ENCODE measurements at regions not wholly inside any gene's neighbourhood (a gene's known extent, or its start where the extent isn't known, plus 50 kb on each side); places are given as distances from the start of the nearest gene placed in this dataset.

GRCh38 chr2:22810602-22811001, 574.4 kb upstream of the KLHL29 start:
- DNase-seq = no peak

DNA sequence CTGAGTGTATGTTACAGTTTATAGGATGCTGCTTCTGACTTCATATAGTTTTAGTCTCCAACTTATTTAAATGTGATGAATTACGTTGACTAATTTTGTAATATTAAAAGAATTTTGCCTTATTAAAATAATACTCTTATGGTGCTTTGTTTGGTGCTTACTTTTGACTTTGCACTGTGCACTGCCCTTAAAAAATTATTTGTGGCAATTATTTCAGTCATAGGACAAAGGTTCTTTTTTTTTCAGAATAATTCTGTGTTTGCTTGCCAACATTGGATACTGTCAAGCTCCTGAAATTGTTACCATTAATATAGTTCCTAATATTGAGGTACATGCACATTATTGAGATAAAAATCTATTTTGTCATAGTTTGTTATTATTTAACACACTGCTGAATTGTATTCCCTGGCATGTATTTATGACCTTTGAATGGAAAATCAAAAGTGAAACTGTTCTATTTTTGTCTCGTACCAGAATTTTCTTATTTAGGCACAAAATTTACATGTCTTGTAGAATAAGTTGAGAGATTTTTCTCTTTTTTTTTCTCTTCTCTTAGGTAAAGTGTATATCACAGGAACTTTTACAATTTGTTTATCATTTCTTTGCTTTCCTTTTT, 572.8 kb upstream of the KLHL29 start:
- DNase-seq = no peak

- DNase-seq = no peak
These were observed 567.8 kb upstream of the KLHL29 start for GRCh38 chr2:22817197-22817596.

DNA sequence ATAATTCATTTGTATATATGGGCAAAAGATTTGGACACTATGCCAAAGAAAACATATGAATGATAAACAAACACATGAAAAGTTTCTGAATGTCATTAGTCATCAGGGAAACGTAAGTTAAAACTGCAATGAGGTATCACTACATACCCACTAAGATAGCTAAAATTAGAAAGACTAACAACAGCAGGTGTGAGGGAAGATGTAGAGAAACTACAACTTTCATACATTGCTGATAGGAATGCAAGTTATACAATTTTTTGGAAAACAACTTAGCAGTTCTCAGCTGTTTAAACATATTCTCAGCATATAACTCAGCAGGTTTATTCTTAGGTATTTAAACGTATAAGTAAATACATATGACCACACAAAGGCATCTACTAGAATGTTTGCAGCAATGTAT, 563.5 kb upstream of the KLHL29 start:
- no peak for DNase-seq

DNA sequence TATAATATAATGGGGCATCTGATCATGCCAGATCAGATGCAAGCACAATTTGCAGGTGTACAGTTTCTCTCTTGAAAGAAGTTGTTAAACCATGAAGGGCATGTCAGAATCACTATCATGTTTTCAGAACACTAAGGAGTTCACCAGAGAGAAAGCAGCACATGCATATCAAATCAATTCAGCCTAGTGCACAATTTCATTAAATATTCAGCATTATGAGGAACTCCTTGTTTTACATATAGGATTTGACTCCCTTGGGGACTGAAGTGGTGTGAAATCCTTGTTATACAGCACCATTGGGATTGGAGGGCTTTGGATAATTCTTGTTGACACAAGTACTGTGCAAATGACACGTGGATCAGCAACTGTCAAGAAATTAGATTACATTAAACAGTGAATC, 562.1 kb upstream of the KLHL29 start:
- DNase-seq = no peak

DNA sequence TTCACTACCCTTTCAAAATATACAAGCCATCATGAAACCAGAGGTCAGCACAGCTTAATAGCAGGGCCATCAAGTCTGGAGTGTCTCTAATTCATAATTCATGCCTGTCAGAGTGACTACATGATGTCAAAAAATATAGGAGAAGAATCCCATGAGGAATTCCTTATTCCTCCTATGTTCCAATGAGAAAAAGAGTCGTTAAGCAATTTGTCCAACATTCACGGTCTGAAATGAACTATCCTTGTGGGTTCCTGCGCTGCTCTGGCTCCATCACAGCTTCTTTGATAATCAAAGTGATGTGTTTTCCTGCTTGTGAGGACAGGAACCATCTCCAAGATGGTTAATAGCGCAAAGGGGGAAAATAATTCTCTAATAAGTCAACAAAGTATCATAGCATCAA, 560.4 kb upstream of the KLHL29 start:
- no peak for DNase-seq

DNA sequence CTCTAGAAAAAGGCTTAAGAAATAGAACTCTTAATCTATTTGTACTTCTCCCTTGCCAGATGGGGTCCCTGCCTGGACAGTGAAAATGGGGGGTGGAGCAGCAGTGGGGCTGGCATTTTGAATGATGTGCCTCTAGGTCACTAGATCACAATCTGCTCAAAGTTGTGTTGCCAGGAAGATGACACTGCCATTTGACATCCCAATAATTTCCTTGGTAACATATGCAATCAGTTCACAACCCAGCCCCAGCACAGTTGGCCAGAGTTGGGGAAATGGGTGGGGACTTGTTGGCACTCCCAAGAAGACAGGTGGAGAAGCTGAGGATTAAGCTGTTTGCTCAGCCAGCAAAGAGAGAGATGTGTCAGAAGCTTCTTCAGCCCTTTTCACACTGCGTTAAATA, 558.3 kb upstream of the KLHL29 start:
- no peak for DNase-seq

- no peak for DNase-seq
These were observed 555.2 kb upstream of the KLHL29 start for GRCh38 chr2:22829791-22830190.

DNA sequence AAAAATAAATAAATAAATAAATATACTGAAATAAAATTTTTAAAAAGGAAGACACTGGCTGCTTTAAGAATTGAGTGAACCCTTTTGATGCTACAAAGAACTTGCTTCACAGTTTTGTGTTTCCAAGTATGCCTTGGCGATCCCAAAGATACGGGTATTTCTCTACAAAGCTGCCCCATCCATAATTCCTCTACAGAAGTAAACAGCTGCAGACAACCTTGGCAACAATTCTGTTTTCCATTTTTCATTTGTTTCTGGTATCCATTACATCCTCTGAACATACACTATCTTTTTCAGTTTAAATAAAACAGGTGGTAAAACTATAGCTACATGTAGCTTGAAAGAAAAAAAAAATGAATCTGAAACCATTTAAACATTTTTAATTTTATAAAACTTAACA, 552.8 kb upstream of the KLHL29 start:
- DNase-seq = no peak

- DNase-seq = no peak
These were observed 546.5 kb upstream of the KLHL29 start for GRCh38 chr2:22838461-22838860.

- DNase-seq = no peak
These were observed 542.6 kb upstream of the KLHL29 start for GRCh38 chr2:22842205-22842869.

- no peak for DNase-seq
These were observed 541.0 kb upstream of the KLHL29 start for GRCh38 chr2:22843919-22844537.

DNA sequence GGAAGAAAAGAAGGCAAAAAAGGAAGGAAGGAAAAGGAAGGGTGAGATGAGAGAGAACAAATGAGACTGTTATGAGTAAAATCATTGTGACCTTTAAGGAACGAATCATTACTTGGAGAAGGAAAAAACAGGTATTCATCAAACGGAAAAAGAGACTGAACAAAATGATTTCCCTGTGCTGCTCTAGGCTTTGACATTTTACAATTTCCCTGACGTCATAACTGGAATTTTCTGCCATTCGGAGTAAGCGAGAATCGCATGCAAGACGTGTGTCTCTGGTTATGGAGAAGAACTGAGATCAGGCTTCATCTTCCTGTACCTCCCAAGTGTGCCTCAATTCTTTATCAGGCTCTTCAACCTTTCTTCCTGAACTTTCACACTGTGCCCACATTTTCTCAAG, 534.7 kb upstream of the KLHL29 start:
- no peak for DNase-seq

DNA sequence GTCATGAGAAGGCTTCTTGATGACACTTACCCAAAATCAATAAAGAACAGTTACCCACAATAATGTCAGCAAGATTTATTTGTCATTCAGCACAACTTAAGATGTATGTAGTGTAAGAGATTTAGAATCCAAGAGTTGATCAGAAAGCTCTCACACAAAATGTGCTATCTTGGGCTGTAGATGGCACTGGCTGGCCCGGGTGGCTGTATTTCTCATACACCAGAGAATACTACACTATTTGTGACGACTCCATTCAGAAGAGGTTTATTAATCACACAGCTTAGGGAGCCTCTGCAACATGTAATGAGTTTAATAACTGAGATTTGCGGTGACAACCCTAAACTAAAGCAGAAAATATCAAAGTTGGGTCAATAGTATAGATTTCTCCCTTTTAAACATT, 530.4 kb upstream of the KLHL29 start:
- DNase-seq = no peak

GRCh38 chr2:22855081-22855480, 529.9 kb upstream of the KLHL29 start:
- no peak for DNase-seq

- no peak for DNase-seq
These were observed 529.2 kb upstream of the KLHL29 start for GRCh38 chr2:22855761-22856184.

DNA sequence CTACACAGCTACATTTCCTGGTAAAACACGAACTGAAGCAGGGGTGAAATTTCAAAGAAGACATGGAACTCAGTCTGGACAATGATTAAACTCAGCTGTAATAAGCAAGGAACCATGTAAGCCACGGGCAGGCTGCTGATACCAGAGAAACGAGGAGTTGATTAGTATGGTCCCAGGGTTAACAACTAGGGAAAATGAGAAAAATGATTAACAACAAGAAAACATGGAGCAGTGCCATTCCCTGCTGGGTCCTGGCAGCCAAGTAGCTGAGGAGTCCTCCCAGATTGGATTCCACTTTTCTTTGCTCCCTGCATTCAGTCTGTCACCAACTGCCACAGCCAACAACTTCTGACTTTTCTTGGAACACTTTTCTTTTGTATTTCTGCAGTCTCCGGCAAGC, 517.0 kb upstream of the KLHL29 start:
- DNase-seq = no peak

GRCh38 chr2:22878121-22878520, 506.9 kb upstream of the KLHL29 start:
- DNase-seq = no peak

GRCh38 chr2:22879009-22879863, 505.7 kb upstream of the KLHL29 start:
- no peak for DNase-seq

DNA sequence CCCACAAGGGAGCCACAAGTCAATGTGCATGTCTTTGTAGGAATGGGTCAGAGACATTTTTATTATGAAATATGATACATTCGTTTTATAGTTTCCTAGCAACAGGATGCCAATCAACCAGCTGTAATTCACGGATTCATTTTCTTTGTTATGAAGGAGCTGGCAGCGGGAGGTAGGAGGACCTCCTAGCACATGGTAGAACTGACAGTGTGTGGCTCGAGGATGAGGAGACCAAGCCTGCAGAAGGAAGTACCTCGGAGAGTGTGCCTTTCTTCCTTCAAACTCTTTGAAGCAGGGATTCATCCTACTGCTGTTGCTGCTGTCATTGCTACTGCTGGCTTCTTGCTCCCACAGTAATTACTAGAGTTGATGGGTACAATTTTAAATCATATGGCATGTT, 504.8 kb upstream of the KLHL29 start:
- no peak for DNase-seq

DNA sequence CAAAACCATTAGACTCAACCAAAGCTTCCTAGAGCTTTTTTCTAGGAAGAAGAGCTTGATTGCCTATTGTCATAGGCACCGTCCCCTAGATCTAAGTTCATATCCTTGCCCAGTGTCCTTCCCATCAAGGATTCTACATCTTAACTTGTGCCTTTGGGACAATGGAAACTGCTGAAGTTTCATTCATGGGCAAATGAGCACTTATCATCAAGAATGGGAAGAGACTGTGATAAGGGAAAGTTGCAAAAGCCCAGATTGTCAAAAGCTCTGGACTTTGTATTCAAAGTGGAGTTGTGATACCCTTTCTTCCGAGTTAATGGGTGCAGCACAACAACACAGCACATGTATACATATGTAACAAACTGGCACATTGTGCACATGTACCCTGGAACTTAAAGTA, 503.0 kb upstream of the KLHL29 start:
- no peak for DNase-seq

DNA sequence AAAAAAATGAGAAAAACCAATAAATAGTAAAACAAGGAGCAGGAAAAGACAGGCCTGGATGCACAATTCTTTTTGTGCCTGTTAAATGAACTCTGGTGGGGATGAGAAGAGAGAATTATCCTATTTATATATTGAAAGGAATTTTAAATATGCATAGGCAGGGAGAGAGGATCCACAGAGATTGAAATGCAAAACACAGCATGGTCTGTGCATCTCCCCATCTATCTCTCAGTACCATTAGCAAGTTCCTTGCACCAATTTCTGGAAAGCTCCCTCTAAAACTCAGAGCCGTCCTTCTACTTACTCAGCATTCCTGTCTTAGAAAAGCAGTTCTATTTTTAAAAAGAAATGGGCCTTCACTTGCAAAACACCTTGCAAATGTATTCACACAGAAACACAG, 502.3 kb upstream of the KLHL29 start:
- DNase-seq = no peak

DNA sequence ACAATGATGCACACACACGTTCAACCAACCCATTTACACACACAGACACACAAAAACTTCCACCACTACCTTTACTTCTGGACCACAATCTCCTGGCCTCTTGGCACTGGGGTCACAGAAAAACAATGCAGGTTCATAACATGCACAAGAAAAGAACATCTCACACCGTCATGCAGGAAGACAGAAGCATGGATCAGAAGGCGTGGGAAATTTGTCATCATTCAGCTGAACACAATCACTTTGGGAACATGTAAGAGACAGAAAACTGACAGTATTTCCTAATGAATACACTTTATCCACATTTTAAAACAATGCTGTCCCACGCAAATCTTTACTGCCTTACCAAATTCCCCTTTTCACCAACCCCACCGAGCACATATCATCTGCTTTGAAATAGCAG, 501.9 kb upstream of the KLHL29 start:
- no peak for DNase-seq

- DNase-seq = no peak
These were observed 499.7 kb upstream of the KLHL29 start for GRCh38 chr2:22885245-22885644.

Measured in activated CD4-positive, alpha-beta T cell treated with anti-CD3 and anti-CD28 coated beads for 48 hours (primary cell).